Neural crest cell (in vitro differentiated cells): ENCODE measurements at regions not wholly inside any gene's neighbourhood (a gene's known extent, or its start where the extent isn't known, plus 50 kb on each side); places are given as distances from the start of the nearest gene placed in this dataset.
"Not testable (repeated sequence)": the region's sequence is repeated elsewhere in the genome, so short reads cannot be mapped to it uniquely, and the experiment has no call there.

Experiments used
- DNase-seq: peaks from one replicate; pipeline ENCODE4 v3.0.0; 2021; ENCODE audit warnings: low read depth, mixed read lengths, low spot score
- H3K27ac Mint-ChIP-seq: one replicate; pipeline ENCODE4 v1.8.0; 2021; ENCODE audit warnings: mild to moderate bottlenecking, mixed read lengths; ENCODE audit not compliant: unreplicated experiment
- H3K27me3 Mint-ChIP-seq: 2 replicates; pipeline ENCODE4 v1.8.0; 2021; ENCODE audit warnings: low read depth, mild to moderate bottlenecking, mixed read lengths
- H3K36me3 Mint-ChIP-seq: 2 replicates; pipeline ENCODE4 v1.8.0; 2021; ENCODE audit warnings: low read depth, mild to moderate bottlenecking, mixed read lengths
- H3K4me1 Mint-ChIP-seq: 2 replicates; pipeline ENCODE4 v1.8.0; 2021; ENCODE audit warnings: mixed read lengths
- H3K4me3 Mint-ChIP-seq: one replicate; pipeline ENCODE4 v1.8.0; 2021; ENCODE audit warnings: mild to moderate bottlenecking, mixed read lengths
- H3K9me3 Mint-ChIP-seq: 2 replicates; pipeline ENCODE4 v1.8.0; 2021; ENCODE audit warnings: mixed read lengths
- TF ChIP-seq, protein P1 (sequence below): fragments of 200-600 bp; sonication (generic); conservative IDR thresholded peaks from 2 replicates; pipeline ENCODE4 v1.5.0; 2021; ENCODE audit warnings: antibody characterized with exemption, mild to moderate bottlenecking

DNA sequence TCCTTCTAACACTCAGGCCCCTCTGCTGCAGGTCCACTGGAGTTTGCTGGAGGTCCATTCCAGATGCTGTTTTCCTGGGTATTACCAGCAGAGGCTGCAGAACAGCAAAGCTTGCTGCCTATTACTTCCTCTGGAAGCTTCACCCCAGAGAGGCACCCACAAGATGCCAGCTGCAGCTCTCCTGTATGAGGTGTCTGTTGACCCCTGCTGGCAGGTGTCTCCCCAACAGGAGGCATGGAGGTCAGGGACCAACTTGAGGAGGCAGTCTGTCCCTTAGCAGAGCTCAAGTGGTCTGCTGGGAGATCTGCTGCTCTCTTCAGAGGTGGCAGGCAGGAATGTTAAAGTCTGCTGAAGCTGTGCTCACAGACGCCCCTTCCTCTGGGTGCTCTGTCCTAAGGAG lies 204.8 kb downstream of the FCRL5 start:
- H3K4me3 Mint-ChIP-seq, result no peak overlapping the region
- H3K9me3 Mint-ChIP-seq, result peaks cover 9% of the 10 kb centered on the region
- peaks cover 39% of the 10 kb centered on the region for H3K27me3 Mint-ChIP-seq
- no peak overlapping the region for H3K27ac Mint-ChIP-seq
- H3K4me1 Mint-ChIP-seq, result no peaks in the 10 kb centered on the region
- TF ChIP-seq, protein P1, sequence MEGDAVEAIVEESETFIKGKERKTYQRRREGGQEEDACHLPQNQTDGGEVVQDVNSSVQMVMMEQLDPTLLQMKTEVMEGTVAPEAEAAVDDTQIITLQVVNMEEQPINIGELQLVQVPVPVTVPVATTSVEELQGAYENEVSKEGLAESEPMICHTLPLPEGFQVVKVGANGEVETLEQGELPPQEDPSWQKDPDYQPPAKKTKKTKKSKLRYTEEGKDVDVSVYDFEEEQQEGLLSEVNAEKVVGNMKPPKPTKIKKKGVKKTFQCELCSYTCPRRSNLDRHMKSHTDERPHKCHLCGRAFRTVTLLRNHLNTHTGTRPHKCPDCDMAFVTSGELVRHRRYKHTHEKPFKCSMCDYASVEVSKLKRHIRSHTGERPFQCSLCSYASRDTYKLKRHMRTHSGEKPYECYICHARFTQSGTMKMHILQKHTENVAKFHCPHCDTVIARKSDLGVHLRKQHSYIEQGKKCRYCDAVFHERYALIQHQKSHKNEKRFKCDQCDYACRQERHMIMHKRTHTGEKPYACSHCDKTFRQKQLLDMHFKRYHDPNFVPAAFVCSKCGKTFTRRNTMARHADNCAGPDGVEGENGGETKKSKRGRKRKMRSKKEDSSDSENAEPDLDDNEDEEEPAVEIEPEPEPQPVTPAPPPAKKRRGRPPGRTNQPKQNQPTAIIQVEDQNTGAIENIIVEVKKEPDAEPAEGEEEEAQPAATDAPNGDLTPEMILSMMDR, result no peak
- no peak for DNase-seq
- H3K36me3 Mint-ChIP-seq, result no peaks in the 10 kb centered on the region

- not testable (repeated sequence) for H3K27ac Mint-ChIP-seq, H3K36me3 Mint-ChIP-seq, H3K9me3 Mint-ChIP-seq, H3K4me3 Mint-ChIP-seq, H3K4me1 Mint-ChIP-seq, DNase-seq
- peaks cover 39% of the 10 kb centered on the region for H3K27me3 Mint-ChIP-seq
Measured at GRCh38 chr1:157337785-157338184, 199.6 kb upstream of the ETV3 start.

DNA sequence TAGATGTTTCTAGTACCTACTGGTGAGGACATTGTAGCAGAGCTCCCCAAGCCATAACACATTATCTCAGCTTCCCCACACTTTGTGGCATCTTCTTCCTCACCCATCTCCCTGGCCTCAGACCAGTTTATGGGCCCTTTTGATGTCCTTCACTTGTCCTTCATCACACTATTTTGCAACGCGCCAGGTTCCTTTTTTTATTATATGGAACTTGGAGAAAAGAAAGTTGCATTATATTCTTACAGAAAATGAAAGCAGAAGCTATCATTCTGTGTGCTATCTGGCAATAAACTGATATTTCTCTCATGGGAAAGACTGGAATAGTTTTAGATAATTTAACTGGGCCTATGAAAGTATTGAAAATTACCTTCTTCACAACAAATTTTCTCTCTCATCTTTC lies 196.9 kb upstream of the ETV3 start:
- H3K27ac Mint-ChIP-seq, result no peak overlapping the region
- H3K4me1 Mint-ChIP-seq, result no peaks in the 10 kb centered on the region
- peaks cover 41% of the 10 kb centered on the region for H3K27me3 Mint-ChIP-seq
- no peak for DNase-seq
- TF ChIP-seq, protein P1, result no peak
- H3K36me3 Mint-ChIP-seq, result no peaks in the 10 kb centered on the region
- peaks cover 9% of the 10 kb centered on the region for H3K9me3 Mint-ChIP-seq
- no peak overlapping the region for H3K4me3 Mint-ChIP-seq

- H3K9me3 Mint-ChIP-seq, result peaks cover 9% of the 10 kb centered on the region
- no peaks in the 10 kb centered on the region for H3K4me1 Mint-ChIP-seq
- H3K36me3 Mint-ChIP-seq, result no peaks in the 10 kb centered on the region
- TF ChIP-seq, protein P1, result no peak
- DNase-seq, result no peak
- no peak overlapping the region for H3K4me3 Mint-ChIP-seq
- H3K27me3 Mint-ChIP-seq, result peaks cover 32% of the 10 kb centered on the region
- no peak overlapping the region for H3K27ac Mint-ChIP-seq
Measured at GRCh38 chr1:157334041-157334440, 195.8 kb upstream of the ETV3 start.

- H3K27me3 Mint-ChIP-seq, result peaks cover 13% of the 10 kb centered on the region
- H3K27ac Mint-ChIP-seq, H3K4me1 Mint-ChIP-seq, H3K9me3 Mint-ChIP-seq, DNase-seq, H3K4me3 Mint-ChIP-seq, H3K36me3 Mint-ChIP-seq: not testable (repeated sequence)
Measured at GRCh38 chr1:157330177-157330576, 192.0 kb upstream of the ETV3 start.

GRCh38 chr1:157328120-157328519 lies 189.9 kb upstream of the ETV3 start:
- H3K36me3 Mint-ChIP-seq, H3K27ac Mint-ChIP-seq, H3K9me3 Mint-ChIP-seq, H3K4me1 Mint-ChIP-seq, H3K4me3 Mint-ChIP-seq, DNase-seq: not testable (repeated sequence)
- H3K27me3 Mint-ChIP-seq, result peaks cover 15% of the 10 kb centered on the region

GRCh38 chr1:157326173-157326859 lies 188.1 kb upstream of the ETV3 start:
- DNase-seq, result no peak
- Mint-ChIP-seq H3K36me3 (no peaks in the 10 kb centered on the region), H3K27me3 (peaks cover 14% of the 10 kb centered on the region), H3K4me1 (no peaks in the 10 kb centered on the region), H3K4me3 (no peak overlapping the region), H3K9me3 (peaks cover 6% of the 10 kb centered on the region), H3K27ac (no peak overlapping the region)
- TF ChIP-seq, protein P1, result no peak
